Activated naive CD8-positive, alpha-beta T cell treated with anti-CD3 and anti-CD28 coated beads, Interleukin-2, amount 10 ng/mL, durations not matched to agents 7 days and 5 days (primary cell): ENCODE measurements at regions not wholly inside any gene's neighbourhood (a gene's known extent, or its start where the extent isn't known, plus 50 kb on each side); places are given as distances from the start of the nearest gene placed in this dataset.

Source experiments
- ATAC-seq: fragments of 150-1000 bp; cut with Tn5 transposase; one replicate; pipeline ENCODE4 v1.10.0; 2021; ENCODE audit warnings: low read depth, moderate library complexity
- POLR2A ChIA-PET: fragments of 350-600 bp; sonication (Branson Sonifier 250); formaldehyde crosslinking; loops from one replicate; lab custom pipeline; 2021; ENCODE audit warnings: antibody characterized with exemption; lab: Charles Lee
- DNase-seq: peaks from one replicate; pipeline ENCODE4 v3.0.0; 2021
- H3K27ac Mint-ChIP-seq: one replicate; pipeline ENCODE4 v1.8.0; 2022; ENCODE audit warnings: mild to moderate bottlenecking, mixed read lengths
- H3K27me3 Mint-ChIP-seq: one replicate; pipeline ENCODE4 v1.8.0; 2022; ENCODE audit warnings: mild to moderate bottlenecking, moderate library complexity, mixed read lengths
- H3K36me3 Mint-ChIP-seq: one replicate; pipeline ENCODE4 v1.8.0; 2021; ENCODE audit warnings: mild to moderate bottlenecking, mixed read lengths
- H3K4me1 Mint-ChIP-seq: one replicate; pipeline ENCODE4 v1.8.0; 2021; ENCODE audit warnings: mixed read lengths
- H3K4me3 Mint-ChIP-seq: one replicate; pipeline ENCODE4 v1.8.0; 2022; ENCODE audit warnings: mild to moderate bottlenecking, moderate library complexity, mixed read lengths
- H3K9me3 Mint-ChIP-seq: one replicate; pipeline ENCODE4 v1.8.0; 2021; ENCODE audit warnings: mixed read lengths

DNA sequence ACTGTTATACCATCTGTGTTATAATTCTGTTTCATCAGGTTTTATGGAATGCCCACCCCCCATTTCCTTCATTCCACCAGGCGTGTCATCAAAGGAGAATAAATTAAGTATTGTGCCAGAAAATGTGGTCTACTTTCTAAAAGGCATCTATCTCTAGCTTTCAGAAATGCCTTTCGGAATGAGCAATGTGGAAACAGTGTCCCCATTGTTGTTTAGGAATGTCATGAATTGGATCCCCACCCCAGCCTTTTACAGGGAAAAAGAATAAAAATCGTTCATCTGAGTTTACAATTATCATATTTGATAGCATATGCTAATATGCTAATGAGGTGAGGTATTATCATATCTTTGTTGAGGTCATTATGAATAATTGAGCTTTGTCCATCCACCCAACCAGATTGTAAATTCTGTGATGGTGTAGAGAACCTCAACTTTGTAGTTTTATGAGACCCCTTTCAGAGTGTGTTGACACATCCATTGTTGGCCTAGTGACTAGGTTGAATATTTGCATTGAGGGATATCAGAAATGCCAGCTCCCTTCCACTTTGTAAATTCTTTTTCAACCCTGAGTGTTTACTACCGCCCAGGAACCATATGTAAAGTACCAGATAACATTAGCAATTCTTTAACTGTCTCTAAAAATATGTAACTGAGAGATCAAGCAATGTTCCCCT lies 56.2 kb upstream of the CCDC160 start:
- H3K27me3 Mint-ChIP-seq: peaks cover under 1% of the 10 kb centered on the region
- ATAC-seq: no peak
- POLR2A ChIA-PET: interaction anchor here (0.7 kb wide), 1 partner anchor 389 kb away, joined by 3 read pairs; no protein-coding TSS in a partner anchor
- H3K36me3 Mint-ChIP-seq: peaks cover 2% of the 10 kb centered on the region
- H3K4me3 Mint-ChIP-seq: no peak overlapping the region
- H3K4me1 Mint-ChIP-seq: peaks cover 14% of the 10 kb centered on the region
- H3K9me3 Mint-ChIP-seq: no peaks in the 10 kb centered on the region
- no peak overlapping the region for H3K27ac Mint-ChIP-seq
- DNase-seq: no peak

GRCh38 chrX:134181275-134181660 lies 55.7 kb upstream of the CCDC160 start:
- Mint-ChIP-seq H3K4me1 (peaks cover 16% of the 10 kb centered on the region), H3K36me3 (peaks cover 2% of the 10 kb centered on the region), H3K27ac (no peak overlapping the region), H3K27me3 (no peaks in the 10 kb centered on the region), H3K9me3 (no peaks in the 10 kb centered on the region), H3K4me3 (no peak overlapping the region)
- no peak for ATAC-seq
- no peak for DNase-seq
- POLR2A ChIA-PET: interaction anchor here (0.7 kb wide), 1 partner anchor 389 kb away, joined by 3 read pairs; no protein-coding TSS in a partner anchor

DNA sequence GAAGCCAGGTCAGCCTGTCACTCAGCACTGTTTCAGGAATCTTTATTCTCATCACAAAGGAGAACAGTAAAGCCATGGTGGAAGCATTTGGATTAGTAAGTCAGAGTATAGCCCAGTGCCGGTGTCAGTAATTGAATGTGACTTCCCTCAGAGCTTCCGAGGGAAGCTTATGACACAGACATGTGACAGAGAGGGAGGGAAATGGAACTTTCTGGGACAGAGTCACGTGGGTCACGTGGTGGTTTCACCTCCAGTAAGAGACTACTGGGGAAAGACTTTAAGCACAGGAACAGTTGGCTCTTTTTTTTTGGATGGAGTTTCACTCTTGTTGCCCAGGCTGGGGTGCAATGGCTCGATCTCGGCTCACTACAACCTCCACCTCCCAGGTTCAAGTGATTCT lies 53.3 kb upstream of the CCDC160 start:
- ATAC-seq: no peak
- Mint-ChIP-seq H3K9me3 (no peaks in the 10 kb centered on the region), H3K27me3 (no peaks in the 10 kb centered on the region), H3K36me3 (peaks cover 2% of the 10 kb centered on the region), H3K4me1 (peaks cover 16% of the 10 kb centered on the region), H3K4me3 (no peak overlapping the region), H3K27ac (no peak overlapping the region)
- POLR2A ChIA-PET: interaction anchor here (5.2 kb wide), 1 partner anchor 11 kb away, joined by 87 read pairs; no protein-coding TSS in a partner anchor
- DNase-seq: no peak

GRCh38 chrX:134184936-134185335 lies 52.0 kb upstream of the CCDC160 start:
- no peak for DNase-seq
- POLR2A ChIA-PET: interaction anchor here (5.2 kb wide), 1 partner anchor 12 kb away, joined by 87 read pairs; no protein-coding TSS in a partner anchor
- H3K27ac Mint-ChIP-seq: peak overlapping the region; percentile 89
- no peaks in the 10 kb centered on the region for H3K27me3 Mint-ChIP-seq
- peaks cover 6% of the 10 kb centered on the region for H3K36me3 Mint-ChIP-seq
- ATAC-seq: peak; percentile 11
- H3K4me1 Mint-ChIP-seq: peaks cover 20% of the 10 kb centered on the region
- H3K4me3 Mint-ChIP-seq: peak overlapping the region; percentile 52
- no peaks in the 10 kb centered on the region for H3K9me3 Mint-ChIP-seq

DNA sequence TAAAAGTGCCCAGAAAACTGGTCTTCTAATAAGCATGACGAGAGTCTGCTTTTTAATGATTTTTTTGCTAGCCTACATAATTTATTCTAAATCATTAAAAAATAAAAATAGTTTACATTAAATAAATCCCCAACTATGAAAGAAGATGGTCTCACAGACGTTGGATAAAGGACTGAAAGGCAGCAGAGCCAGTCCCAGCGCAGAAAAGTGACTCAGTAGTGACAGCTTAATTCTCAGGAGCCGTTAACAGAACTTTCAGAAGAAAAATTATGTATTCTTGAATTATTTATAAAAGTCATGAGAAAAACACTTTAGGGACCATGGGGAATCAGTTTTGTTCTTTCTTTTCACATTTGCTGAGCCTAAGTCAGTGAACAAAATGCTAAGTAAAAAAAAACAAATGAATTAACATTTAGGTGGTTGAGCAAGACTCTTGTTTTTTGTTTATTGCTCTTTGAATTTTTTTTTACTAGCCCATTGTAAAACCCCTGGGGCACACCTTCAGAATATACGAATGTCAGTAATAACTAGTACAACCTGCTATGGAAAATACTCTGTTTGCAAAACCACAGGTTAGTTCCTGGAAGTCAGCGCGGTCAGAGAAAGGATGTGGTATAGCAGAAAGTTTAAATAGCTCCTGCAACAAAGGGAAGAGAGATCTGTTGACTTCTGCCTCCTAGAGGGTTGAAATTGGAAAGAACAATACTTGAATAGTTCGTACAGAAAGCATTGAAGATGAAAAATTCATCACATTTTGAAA lies 50.4 kb upstream of the CCDC160 start:
- H3K27me3 Mint-ChIP-seq: peaks cover 2% of the 10 kb centered on the region
- H3K4me3 Mint-ChIP-seq: peak overlapping the region; percentile 84
- POLR2A ChIA-PET: interaction anchor here (0.6 to 5.2 kb wide), 8 partner anchors 14 to 744 kb away, joined by 3 to 87 read pairs (median 4); no protein-coding TSS in a partner anchor
- H3K9me3 Mint-ChIP-seq: no peaks in the 10 kb centered on the region
- peak overlapping the region; percentile 89 for H3K27ac Mint-ChIP-seq
- peaks cover 5% of the 10 kb centered on the region for H3K36me3 Mint-ChIP-seq
- DNase-seq: peak; percentile 50
- ATAC-seq: peak; percentile 78
- H3K4me1 Mint-ChIP-seq: peaks cover 24% of the 10 kb centered on the region
